Left lung (tissue), 4 donors: ENCODE measurements at regions not wholly inside any gene's neighbourhood (a gene's known extent, or its start where the extent isn't known, plus 50 kb on each side); places are given as distances from the start of the nearest gene placed in this dataset.

ENCODE experiments used
- ATAC-seq: fragments of 200-7000 bp; cut with Tn5 transposase; one replicate; pipeline ENCODE4 v1.9.1; 2020; ENCODE audit warnings: moderate library complexity
- DNase-seq, 4 donors: peaks; one replicate each; pipeline ENCODE4 v3.0.0-alpha.2; 2013 to 2020
- H3K27ac ChIP-seq, 2 donors: fragments of 200-600 bp; sonication (generic) in 1 of 2; one replicate each; pipeline versions ENCODE4 v1.5.0 to v1.8.0; 2020 to 2021
- H3K27me3 ChIP-seq, 2 donors: fragments of 200-600 bp; sonication (generic) in 1 of 2; one replicate each; pipeline versions ENCODE4 v1.5.0 to v1.8.0; 2020 to 2021
- H3K36me3 ChIP-seq, 2 donors: fragments of 200-600 bp; sonication (generic) in 1 of 2; one replicate each; pipeline versions ENCODE4 v1.5.0 to v1.8.0; 2020 to 2021
- H3K4me1 ChIP-seq, 2 donors: fragments of 200-600 bp; one replicate each; pipeline ENCODE4 v1.8.0; 2021
- H3K4me3 ChIP-seq, 2 donors: fragments of 200-600 bp; sonication (generic) in 1 of 2; one replicate each; pipeline versions ENCODE4 v1.5.0 to v1.8.0; 2020 to 2021; ENCODE audit warnings: mild to moderate bottlenecking in 1 of 2
- H3K9me3 ChIP-seq, 2 donors: fragments of 200-600 bp; sonication (generic) in 1 of 2; one replicate each; pipeline versions ENCODE4 v1.5.0 to v1.8.0; 2020 to 2021
- intact Hi-C, 2 donors: fragments of 100-400 bp; cut with DNase I; formaldehyde crosslinking; loops; one replicate each; pipeline versions ENCODE4 v1.11.2 to v1.14.2; 2022
- TF ChIP-seq, protein P1 (sequence below), 2 donors: fragments of 200-600 bp; sonication (generic) in 1 of 2; IDR thresholded peaks; one replicate each; pipeline versions ENCODE4 v1.5.0 to v1.8.0; 2021; ENCODE audit warnings: antibody characterized with exemption in 2 of 2
- donor health status: DM: no; HTN: yes; CAD: no.
- donor health status: DM: no; HTN: no; CAD: no.

DNA sequence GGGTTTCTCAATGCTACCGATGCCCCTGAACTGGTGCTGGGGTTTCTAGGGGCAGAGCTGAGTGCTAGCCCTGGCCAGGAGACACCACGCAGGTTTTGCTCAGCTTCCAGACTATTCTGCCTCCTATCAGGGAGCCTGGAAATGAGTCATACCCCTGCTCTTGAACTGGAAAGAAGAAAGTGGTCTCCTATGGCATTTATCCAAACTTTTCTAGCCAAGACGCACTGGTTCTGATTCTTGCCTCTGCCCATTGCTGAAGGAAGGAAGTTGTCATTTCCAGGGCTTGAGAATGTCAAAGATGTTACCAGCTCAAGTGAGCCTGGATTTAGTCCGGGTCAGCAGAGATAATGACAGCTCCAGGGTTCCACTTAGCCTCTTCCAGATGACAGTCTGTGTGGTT lies 561.9 kb downstream of the CDK5RAP2 start:
- no peaks in the 10 kb centered on the region for H3K4me1 ChIP-seq
- intact Hi-C loops: no loop called here
- no peaks in the 10 kb centered on the region for H3K9me3 ChIP-seq
- no peak overlapping the region for H3K27ac ChIP-seq
- H3K4me3 ChIP-seq: no peak overlapping the region
- TF ChIP-seq, protein P1, sequence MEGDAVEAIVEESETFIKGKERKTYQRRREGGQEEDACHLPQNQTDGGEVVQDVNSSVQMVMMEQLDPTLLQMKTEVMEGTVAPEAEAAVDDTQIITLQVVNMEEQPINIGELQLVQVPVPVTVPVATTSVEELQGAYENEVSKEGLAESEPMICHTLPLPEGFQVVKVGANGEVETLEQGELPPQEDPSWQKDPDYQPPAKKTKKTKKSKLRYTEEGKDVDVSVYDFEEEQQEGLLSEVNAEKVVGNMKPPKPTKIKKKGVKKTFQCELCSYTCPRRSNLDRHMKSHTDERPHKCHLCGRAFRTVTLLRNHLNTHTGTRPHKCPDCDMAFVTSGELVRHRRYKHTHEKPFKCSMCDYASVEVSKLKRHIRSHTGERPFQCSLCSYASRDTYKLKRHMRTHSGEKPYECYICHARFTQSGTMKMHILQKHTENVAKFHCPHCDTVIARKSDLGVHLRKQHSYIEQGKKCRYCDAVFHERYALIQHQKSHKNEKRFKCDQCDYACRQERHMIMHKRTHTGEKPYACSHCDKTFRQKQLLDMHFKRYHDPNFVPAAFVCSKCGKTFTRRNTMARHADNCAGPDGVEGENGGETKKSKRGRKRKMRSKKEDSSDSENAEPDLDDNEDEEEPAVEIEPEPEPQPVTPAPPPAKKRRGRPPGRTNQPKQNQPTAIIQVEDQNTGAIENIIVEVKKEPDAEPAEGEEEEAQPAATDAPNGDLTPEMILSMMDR (IDR thresholded peaks at IDR 0.05): no peak
- no peaks in the 10 kb centered on the region for H3K36me3 ChIP-seq
- DNase-seq: no peak
- no peak for ATAC-seq
- H3K27me3 ChIP-seq: no peaks in the 10 kb centered on the region

DNA sequence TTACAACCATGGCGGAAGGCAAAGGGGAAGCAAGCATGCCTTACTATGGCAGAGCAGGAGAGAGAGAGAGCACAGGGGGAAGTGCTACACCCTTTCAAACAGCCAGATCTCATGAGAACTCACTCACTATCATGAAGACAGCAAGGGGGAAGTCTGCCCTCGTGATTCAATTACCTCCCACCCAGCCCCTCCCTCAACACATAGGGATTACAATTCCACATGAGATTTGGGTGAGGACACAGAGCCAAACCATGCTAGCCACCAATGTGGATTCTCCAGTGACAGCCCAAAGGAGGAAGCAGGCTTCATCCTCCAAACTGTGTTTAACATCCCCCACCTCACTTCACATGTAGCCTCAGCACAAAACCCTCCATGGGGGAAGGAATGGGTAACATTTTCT lies 563.7 kb downstream of the CDK5RAP2 start:
- Histone ChIP-seq H3K4me3 (no peak overlapping the region), H3K36me3 (no peaks in the 10 kb centered on the region), H3K4me1 (no peaks in the 10 kb centered on the region), H3K27me3 (no peaks in the 10 kb centered on the region), H3K9me3 (no peaks in the 10 kb centered on the region), H3K27ac (no peak overlapping the region)
- intact Hi-C loops: no loop called here
- DNase-seq (no peak), ATAC-seq (no peak)
- TF ChIP-seq, protein P1 (IDR thresholded peaks at IDR 0.05): no peak

DNA sequence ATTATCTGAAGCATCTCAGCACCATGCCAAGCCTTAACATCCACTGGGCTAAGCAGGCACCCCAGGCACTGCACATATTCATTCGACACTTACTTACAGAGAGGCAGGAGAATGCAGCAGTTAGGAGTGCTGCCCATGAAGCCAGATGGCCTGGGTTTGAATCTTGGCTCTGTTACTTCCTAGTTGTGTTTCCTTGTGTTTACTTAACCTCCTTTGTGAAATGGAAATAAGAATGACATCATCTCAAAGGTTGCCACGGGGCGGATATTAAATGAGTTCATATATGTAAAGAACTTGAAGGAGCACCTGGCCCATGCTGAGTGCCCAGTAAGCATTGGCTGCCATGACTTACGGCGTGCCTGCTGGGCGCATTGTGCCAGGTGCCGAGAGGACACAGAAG lies 565.2 kb downstream of the CDK5RAP2 start:
- no peak for DNase-seq
- no peaks in the 10 kb centered on the region for H3K4me1 ChIP-seq
- no peaks in the 10 kb centered on the region for H3K27me3 ChIP-seq
- ATAC-seq: no peak
- intact Hi-C loops: no loop called here
- H3K36me3 ChIP-seq: no peaks in the 10 kb centered on the region
- H3K27ac ChIP-seq: no peak overlapping the region
- no peak overlapping the region for H3K4me3 ChIP-seq
- no peaks in the 10 kb centered on the region for H3K9me3 ChIP-seq
- TF ChIP-seq, protein P1 (IDR thresholded peaks at IDR 0.05): no peak

DNA sequence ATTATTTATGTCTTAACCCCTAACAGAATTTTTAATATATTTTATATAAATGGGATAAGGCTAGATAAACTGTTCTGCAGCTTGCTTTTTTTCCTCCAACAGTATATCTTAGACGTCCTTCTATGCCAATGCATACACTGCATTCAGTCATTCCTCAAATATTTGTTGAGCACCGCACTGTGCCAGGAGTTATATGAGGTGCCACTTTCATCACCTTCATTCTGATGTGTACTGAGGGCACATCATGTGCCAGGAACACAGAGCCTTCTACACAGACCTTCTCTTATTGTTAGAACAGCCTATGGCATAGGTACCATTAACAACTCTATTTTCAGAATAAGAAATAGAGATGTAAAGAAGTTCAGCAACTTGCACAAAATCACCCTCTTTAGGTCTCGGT lies 570.1 kb downstream of the CDK5RAP2 start:
- TF ChIP-seq, protein P1 (IDR thresholded peaks at IDR 0.05): no peak
- intact Hi-C loops: no loop called here
- H3K36me3 ChIP-seq: no peaks in the 10 kb centered on the region
- no peaks in the 10 kb centered on the region for H3K27me3 ChIP-seq
- no peak overlapping the region for H3K27ac ChIP-seq
- no peaks in the 10 kb centered on the region for H3K9me3 ChIP-seq
- no peak overlapping the region for H3K4me3 ChIP-seq
- DNase-seq (no peak), ATAC-seq (no peak)
- no peaks in the 10 kb centered on the region for H3K4me1 ChIP-seq

DNA sequence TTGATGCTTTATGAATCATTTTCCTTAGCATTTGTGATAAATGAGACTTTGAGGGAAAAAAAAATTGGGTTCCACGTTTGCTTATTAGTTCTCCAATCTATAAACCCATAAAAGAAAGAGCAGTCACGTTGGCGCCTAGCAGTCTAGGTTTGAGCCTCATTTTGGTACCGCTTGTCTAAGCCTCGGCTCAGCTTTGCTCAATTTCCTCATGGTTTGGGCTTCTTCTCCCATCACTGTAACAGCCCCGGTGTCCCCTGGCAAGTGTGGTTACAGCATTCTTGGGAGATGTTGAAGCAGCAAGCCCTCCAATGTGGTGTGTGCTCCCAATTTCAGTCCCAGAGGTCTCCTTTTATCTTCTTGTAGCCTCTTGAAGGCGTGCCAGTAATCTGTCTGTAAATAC lies 578.4 kb downstream of the CDK5RAP2 start:
- DNase-seq: no peak
- no peak for ATAC-seq
- no peak overlapping the region for H3K4me3 ChIP-seq
- no peaks in the 10 kb centered on the region for H3K4me1 ChIP-seq
- H3K27me3 ChIP-seq: no peaks in the 10 kb centered on the region
- H3K36me3 ChIP-seq: no peaks in the 10 kb centered on the region
- H3K27ac ChIP-seq: no peak overlapping the region
- H3K9me3 ChIP-seq: no peaks in the 10 kb centered on the region
- TF ChIP-seq, protein P1 (IDR thresholded peaks at IDR 0.05): no peak
- intact Hi-C loops: no loop called here
